Uterus (tissue), 3 donors: ENCODE measurements at regions not wholly inside any gene's neighbourhood (a gene's known extent, or its start where the extent isn't known, plus 50 kb on each side); places are given as distances from the start of the nearest gene placed in this dataset.
A peak's percentile ranks its signal among the peaks of the same experiment; 100 is the strongest.

Experiments used
- DNase-seq, 2 donors: peaks; one replicate each; pipeline ENCODE4 v3.0.0-alpha.2; 2019 to 2020
- H3K27ac ChIP-seq, 2 donors: fragments of 200-600 bp; sonication (generic); 1 replicate in 1 of 2; 2 replicates in 1 of 2; pipeline ENCODE4 v1.5.1; 2016 to 2018
- H3K27me3 ChIP-seq, 2 donors: fragments of 200-600 bp; sonication (generic); one replicate each; pipeline ENCODE4 v1.5.1; 2018 to 2019; ENCODE audit warnings: control low read depth in 1 of 2
- H3K36me3 ChIP-seq, 2 donors: fragments of 200-600 bp; sonication (generic); one replicate each; pipeline ENCODE4 v1.5.1; 2019; ENCODE audit warnings: control low read depth in 1 of 2
- H3K4me1 ChIP-seq, 2 donors: fragments of 200-600 bp; sonication (generic); one replicate each; pipeline ENCODE4 v1.5.1; 2018 to 2019; ENCODE audit warnings: control low read depth in 1 of 2
- H3K4me3 ChIP-seq, 2 donors: fragments of 200-600 bp; sonication (generic); 1 replicate in 1 of 2; 2 replicates in 1 of 2; pipeline ENCODE4 v1.5.1; 2018 to 2019; ENCODE audit warnings: mild to moderate bottlenecking in 1 of 2
- H3K9me3 ChIP-seq, 2 donors: fragments of 200-600 bp; sonication (generic); one replicate each; pipeline ENCODE4 v1.5.1; 2019; ENCODE audit warnings: control low read depth in 1 of 2
- CTCF ChIP-seq, 4 experiments: fragments of 200-600 bp in 2 of 4; fragments of 450-650 bp in 2 of 4; sonication (generic) in 2 of 4; IDR thresholded peaks; one replicate each; pipeline ENCODE4 v1.5.1; 2016 to 2019; ENCODE audit warnings: antibody characterized with exemption in 4 of 4, mild to moderate bottlenecking in 2 of 4, moderate library complexity in 1 of 4
- POLR2A ChIP-seq, 2 donors: fragments of 450-650 bp; IDR thresholded peaks; one replicate each; pipeline ENCODE4 v1.6.1; 2016; ENCODE audit warnings: antibody characterized with exemption in 2 of 2, mild to moderate bottlenecking in 1 of 2, moderate library complexity in 1 of 2
- intact Hi-C: fragments of 100-400 bp; cut with DNase I; formaldehyde crosslinking; loops from one replicate; pipeline ENCODE4 v1.15.1; 2023; ENCODE audit warnings: low total_unique reads
- donor health status: DM: yes; HTN: yes; CAD: no.

GRCh38 chr11:33941637-33942160 lies 49.8 kb upstream of the LMO2 start:
- Histone ChIP-seq H3K36me3 (no peaks in the 10 kb centered on the region), H3K9me3 (no peaks in the 10 kb centered on the region), H3K4me1 (no peaks in the 10 kb centered on the region), H3K4me3 (no peak overlapping the region), H3K27ac (peak overlapping the region in 1 of 2 donors; percentile 23), H3K27me3 (no peaks in the 10 kb centered on the region)
- TF ChIP-seq POLR2A (IDR thresholded peaks at IDR 0.05) (no peak), CTCF (IDR thresholded peaks at IDR 0.05) (no peak)
- peak in 1 of 2 donors; percentile 24 for DNase-seq
- intact Hi-C loops = no loop called here
